WTC11 (cell line): ENCODE measurements at regions not wholly inside any gene's neighbourhood (a gene's known extent, or its start where the extent isn't known, plus 50 kb on each side); places are given as distances from the start of the nearest gene placed in this dataset.

Source experiments
- ERG ChIP-seq: fragments of 250-450 bp; sonication (Bioruptor Pico); IDR thresholded peaks from 2 replicates; pipeline ENCODE4 v1.8.0; 2021; ENCODE audit warnings: mild to moderate bottlenecking
- ETV6 ChIP-seq: sonication (generic); formaldehyde crosslinking; IDR thresholded peaks from 2 replicates; pipeline ENCODE4 v1.8.1; 2022; ENCODE audit warnings: mild to moderate bottlenecking, missing genetic modification reagents
- HMGA2 ChIP-seq: fragments of 250-450 bp; sonication (Bioruptor Pico); IDR thresholded peaks from 2 replicates; pipeline ENCODE4 v1.4.0; 2021; ENCODE audit warnings: mild to moderate bottlenecking, moderate library complexity
- NFYB ChIP-seq: sonication (generic); formaldehyde crosslinking; conservative IDR thresholded peaks from 2 replicates; pipeline ENCODE4 v1.8.0; 2022; ENCODE audit warnings: low read depth, missing genetic modification reagents
- PRDM15 ChIP-seq: sonication (generic); formaldehyde crosslinking; IDR thresholded peaks from 2 replicates; pipeline ENCODE4 v1.8.0; 2022; ENCODE audit warnings: missing genetic modification reagents
- SMAD3 ChIP-seq: sonication (generic); formaldehyde crosslinking; IDR thresholded peaks from 2 replicates; pipeline ENCODE4 v1.8.0; 2022; ENCODE audit warnings: missing genetic modification reagents, mild to moderate bottlenecking, borderline replicate concordance
- TEAD4 ChIP-seq: sonication (generic); formaldehyde crosslinking; IDR thresholded peaks from 2 replicates; pipeline ENCODE4 v1.8.0; 2022; ENCODE audit warnings: mild to moderate bottlenecking, missing genetic modification reagents
- ZNF317 ChIP-seq: sonication (generic); formaldehyde crosslinking; IDR thresholded peaks from 2 replicates; pipeline ENCODE4 v1.8.1; 2023; ENCODE audit warnings: low read depth, mild to moderate bottlenecking, moderate library complexity, missing genetic modification reagents, borderline replicate concordance
- ZNF416 ChIP-seq: fragments of 250-450 bp; sonication (Bioruptor Pico); IDR thresholded peaks from 2 replicates; pipeline ENCODE4 v1.9.0; 2021; ENCODE audit warnings: mild to moderate bottlenecking, inconsistent platforms
- TF ChIP-seq, protein P1 (sequence below): fragments of 200-600 bp; IDR thresholded peaks from 2 replicates; pipeline ENCODE4 v1.8.0; 2022; ENCODE audit warnings: antibody characterized with exemption
- TF ChIP-seq, protein P2 (sequence below): sonication (generic); formaldehyde crosslinking; IDR thresholded peaks from 2 replicates; pipeline ENCODE4 v1.8.1; 2022; ENCODE audit warnings: low read depth, missing genetic modification reagents, borderline replicate concordance
- TF ChIP-seq, protein P3 (sequence below): sonication (generic); formaldehyde crosslinking; conservative IDR thresholded peaks from 2 replicates; pipeline ENCODE4 v1.8.1; 2022; ENCODE audit warnings: mild to moderate bottlenecking, missing genetic modification reagents
- TF ChIP-seq, protein P4 (sequence below): sonication (generic); formaldehyde crosslinking; IDR thresholded peaks from 2 replicates; pipeline ENCODE4 v1.8.0; 2022; ENCODE audit warnings: mild to moderate bottlenecking, missing genetic modification reagents
- TF ChIP-seq, protein P5 (sequence below): sonication (generic); formaldehyde crosslinking; IDR thresholded peaks from 2 replicates; pipeline ENCODE4 v1.8.0; 2022; ENCODE audit warnings: mild to moderate bottlenecking, missing genetic modification reagents

- no peak for TF ChIP-seq ETV6 (CRISPR knock-in tag)
- TF ChIP-seq, protein P1, sequence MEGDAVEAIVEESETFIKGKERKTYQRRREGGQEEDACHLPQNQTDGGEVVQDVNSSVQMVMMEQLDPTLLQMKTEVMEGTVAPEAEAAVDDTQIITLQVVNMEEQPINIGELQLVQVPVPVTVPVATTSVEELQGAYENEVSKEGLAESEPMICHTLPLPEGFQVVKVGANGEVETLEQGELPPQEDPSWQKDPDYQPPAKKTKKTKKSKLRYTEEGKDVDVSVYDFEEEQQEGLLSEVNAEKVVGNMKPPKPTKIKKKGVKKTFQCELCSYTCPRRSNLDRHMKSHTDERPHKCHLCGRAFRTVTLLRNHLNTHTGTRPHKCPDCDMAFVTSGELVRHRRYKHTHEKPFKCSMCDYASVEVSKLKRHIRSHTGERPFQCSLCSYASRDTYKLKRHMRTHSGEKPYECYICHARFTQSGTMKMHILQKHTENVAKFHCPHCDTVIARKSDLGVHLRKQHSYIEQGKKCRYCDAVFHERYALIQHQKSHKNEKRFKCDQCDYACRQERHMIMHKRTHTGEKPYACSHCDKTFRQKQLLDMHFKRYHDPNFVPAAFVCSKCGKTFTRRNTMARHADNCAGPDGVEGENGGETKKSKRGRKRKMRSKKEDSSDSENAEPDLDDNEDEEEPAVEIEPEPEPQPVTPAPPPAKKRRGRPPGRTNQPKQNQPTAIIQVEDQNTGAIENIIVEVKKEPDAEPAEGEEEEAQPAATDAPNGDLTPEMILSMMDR, result no peak
- no peak for TF ChIP-seq NFYB (CRISPR knock-in tag)
- no peak for TF ChIP-seq ZNF317 (CRISPR knock-in tag)
- TF ChIP-seq HMGA2 (CRISPR knock-in tag), result no peak
- TF ChIP-seq, protein P2, sequence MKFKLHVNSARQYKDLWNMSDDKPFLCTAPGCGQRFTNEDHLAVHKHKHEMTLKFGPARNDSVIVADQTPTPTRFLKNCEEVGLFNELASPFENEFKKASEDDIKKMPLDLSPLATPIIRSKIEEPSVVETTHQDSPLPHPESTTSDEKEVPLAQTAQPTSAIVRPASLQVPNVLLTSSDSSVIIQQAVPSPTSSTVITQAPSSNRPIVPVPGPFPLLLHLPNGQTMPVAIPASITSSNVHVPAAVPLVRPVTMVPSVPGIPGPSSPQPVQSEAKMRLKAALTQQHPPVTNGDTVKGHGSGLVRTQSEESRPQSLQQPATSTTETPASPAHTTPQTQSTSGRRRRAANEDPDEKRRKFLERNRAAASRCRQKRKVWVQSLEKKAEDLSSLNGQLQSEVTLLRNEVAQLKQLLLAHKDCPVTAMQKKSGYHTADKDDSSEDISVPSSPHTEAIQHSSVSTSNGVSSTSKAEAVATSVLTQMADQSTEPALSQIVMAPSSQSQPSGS, result no peak
- TF ChIP-seq, protein P3, sequence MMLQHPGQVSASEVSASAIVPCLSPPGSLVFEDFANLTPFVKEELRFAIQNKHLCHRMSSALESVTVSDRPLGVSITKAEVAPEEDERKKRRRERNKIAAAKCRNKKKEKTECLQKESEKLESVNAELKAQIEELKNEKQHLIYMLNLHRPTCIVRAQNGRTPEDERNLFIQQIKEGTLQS (CRISPR knock-in tag), result no peak
- TF ChIP-seq, protein P4, sequence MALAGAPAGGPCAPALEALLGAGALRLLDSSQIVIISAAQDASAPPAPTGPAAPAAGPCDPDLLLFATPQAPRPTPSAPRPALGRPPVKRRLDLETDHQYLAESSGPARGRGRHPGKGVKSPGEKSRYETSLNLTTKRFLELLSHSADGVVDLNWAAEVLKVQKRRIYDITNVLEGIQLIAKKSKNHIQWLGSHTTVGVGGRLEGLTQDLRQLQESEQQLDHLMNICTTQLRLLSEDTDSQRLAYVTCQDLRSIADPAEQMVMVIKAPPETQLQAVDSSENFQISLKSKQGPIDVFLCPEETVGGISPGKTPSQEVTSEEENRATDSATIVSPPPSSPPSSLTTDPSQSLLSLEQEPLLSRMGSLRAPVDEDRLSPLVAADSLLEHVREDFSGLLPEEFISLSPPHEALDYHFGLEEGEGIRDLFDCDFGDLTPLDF, result no peak
- TF ChIP-seq ZNF416, result no peak
- TF ChIP-seq ERG (CRISPR knock-in tag), result no peak
- TF ChIP-seq PRDM15 (CRISPR knock-in tag), result no peak
- TF ChIP-seq, protein P5, sequence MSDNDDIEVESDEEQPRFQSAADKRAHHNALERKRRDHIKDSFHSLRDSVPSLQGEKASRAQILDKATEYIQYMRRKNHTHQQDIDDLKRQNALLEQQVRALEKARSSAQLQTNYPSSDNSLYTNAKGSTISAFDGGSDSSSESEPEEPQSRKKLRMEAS (CRISPR knock-in tag), result no peak
- TF ChIP-seq SMAD3 (CRISPR knock-in tag), result no peak
- no peak for TF ChIP-seq TEAD4 (CRISPR knock-in tag)
These were observed 435.4 kb downstream of the BCL11A start for GRCh38 chr2:60118061-60118460.
